Islet precursor cell (in vitro differentiated cells): ENCODE measurements at regions not wholly inside any gene's neighbourhood (a gene's known extent, or its start where the extent isn't known, plus 50 kb on each side); places are given as distances from the start of the nearest gene placed in this dataset.
A peak's percentile ranks its signal among the peaks of the same experiment; 100 is the strongest.

Experiments used
- DNase-seq: peaks from one replicate; pipeline ENCODE4 v3.0.0-alpha.2; 2018

DNA sequence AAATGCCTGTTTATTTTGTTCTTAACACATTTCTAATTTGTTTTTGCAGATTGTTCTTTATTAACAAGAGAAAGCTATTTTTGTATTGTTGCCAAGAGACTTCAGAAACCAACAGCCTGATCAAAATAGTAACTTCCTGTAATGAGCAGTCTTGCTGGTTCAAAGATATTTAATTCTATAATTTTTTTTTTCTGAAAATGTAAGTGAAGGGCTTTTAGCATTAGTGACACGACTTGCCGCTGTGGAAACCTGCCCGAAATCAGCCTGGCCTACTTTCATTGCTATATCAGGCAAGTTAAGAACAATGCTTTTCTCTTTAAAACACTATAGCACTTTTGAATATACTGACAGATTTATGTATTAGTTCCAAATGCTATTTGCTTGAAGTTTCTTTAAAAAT is 374.3 kb downstream of the EFNB2 start:
- no peak for DNase-seq

- peak; percentile 72 for DNase-seq
Measured at GRCh38 chr13:106159295-106160195, 375.9 kb downstream of the EFNB2 start.

- peak; percentile 88 for DNase-seq
Measured at GRCh38 chr13:106156468-106156867, 379.0 kb downstream of the EFNB2 start.

DNA sequence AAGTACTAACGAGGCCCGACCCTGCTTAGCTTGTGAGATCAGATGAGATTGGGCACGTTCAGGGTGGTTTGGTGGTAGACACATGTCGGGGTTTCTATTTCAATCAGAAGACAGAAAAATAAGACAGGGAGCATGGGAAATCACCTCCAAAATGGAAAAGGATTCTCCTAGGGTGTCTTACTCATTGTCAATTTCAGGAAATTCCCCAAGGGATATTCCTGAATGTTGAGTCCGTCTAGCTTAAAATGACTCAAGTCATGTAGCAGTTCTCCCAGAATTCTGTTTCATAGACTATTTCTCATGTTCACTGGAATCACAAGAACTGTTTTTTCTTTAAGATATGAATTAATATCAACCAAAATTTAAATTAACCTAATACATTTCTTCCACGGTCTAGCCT is 380.1 kb downstream of the EFNB2 start:
- no peak for DNase-seq

GRCh38 chr13:106153876-106154275 is 381.6 kb downstream of the EFNB2 start:
- DNase-seq, result no peak

DNA sequence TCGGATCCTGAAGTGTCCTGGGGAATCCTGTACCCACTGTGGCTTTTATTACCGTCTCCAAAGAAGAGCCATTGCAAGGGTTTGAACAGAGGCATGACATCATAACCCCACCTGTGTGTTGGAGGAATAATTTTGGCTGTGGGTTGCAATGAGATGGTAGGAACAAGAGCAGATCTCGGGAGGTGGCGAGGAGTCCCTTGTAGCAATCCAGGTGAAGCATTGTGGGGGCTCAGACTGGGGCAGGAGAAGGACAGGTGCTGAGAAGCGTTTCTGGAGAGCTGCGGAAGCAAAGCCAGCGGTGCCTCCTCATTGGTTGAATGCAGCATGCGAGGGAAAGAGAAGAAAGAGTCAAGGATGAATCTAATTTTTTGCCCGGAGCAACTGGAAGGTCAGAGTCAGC is 382.4 kb downstream of the EFNB2 start:
- DNase-seq, result no peak

- DNase-seq, result no peak
Measured at GRCh38 chr13:106152047-106152446, 383.4 kb downstream of the EFNB2 start.

- DNase-seq, result peak; percentile 92
Measured at GRCh38 chr13:106151056-106151699, 384.3 kb downstream of the EFNB2 start.

GRCh38 chr13:106145997-106146864 is 389.2 kb downstream of the EFNB2 start:
- DNase-seq, result peak; percentile 70

DNA sequence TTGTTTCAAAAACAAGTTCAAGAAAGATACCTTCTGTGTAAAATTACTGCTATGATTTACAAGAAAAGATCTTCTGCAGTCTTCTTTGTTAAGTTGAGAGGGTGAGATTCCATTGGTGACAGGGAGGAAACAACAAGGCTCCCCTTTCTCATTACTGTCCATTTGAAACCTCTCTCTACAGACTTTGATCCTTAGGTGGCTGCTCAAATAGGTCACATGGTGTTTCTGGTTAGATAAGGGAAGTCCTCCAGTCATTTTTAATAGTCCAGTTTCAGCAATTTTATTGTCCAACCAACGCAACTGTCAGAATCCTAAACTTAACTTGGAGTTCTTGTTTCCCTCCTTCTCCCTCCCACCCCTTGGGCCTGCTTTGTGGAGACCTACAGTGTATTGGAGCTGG is 390.4 kb downstream of the EFNB2 start:
- no peak for DNase-seq

- no peak for DNase-seq
Measured at GRCh38 chr13:106143930-106144709, 391.3 kb downstream of the EFNB2 start.

- no peak for DNase-seq
Measured at GRCh38 chr13:106143392-106143791, 392.1 kb downstream of the EFNB2 start.

- no peak for DNase-seq
Measured at GRCh38 chr13:106140476-106140875, 395.0 kb downstream of the EFNB2 start.

GRCh38 chr13:106139942-106140341 is 395.5 kb downstream of the EFNB2 start:
- DNase-seq, result no peak

GRCh38 chr13:106139377-106139776 is 396.1 kb downstream of the EFNB2 start:
- no peak for DNase-seq

DNA sequence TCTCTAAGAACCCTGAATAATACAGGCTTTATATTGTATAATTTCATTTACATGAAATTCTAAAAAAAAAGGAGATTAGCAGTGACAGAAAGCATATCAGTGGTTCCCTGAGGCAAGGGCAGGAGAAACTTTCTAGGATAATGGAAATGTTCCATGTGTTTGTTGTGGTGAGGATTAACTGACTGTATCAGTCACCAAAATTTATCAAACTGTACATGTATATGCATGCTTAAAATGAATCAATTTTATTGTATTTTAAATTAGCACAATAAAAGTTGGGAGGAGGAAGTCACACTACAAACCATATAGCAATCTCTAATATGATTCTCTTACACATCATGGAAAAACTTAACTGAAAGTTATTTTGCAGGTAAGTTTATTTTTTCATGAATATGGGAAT is 396.8 kb downstream of the EFNB2 start:
- no peak for DNase-seq

DNA sequence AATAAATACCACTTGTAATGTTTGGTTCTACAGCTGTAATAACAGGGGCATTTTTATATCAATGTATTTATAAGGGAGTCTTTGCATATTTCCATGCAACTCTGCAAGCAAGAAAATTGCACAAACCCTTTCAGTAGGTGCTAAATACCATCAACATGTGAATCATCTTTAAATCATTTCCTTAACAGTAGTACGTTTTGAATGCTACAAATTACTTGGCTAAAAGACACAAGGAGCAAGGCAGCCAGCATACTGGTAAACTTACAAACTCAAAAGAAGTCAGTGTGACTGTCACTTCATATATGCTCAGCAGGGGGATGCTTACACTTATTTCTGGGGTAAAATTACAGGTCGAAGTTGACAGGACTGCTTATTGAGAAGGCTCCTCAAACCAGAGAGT is 402.4 kb downstream of the EFNB2 start:
- DNase-seq, result no peak

- no peak for DNase-seq
Measured at GRCh38 chr13:106132216-106132615, 403.2 kb downstream of the EFNB2 start.

- DNase-seq, result no peak
Measured at GRCh38 chr13:106129993-106130392, 405.5 kb downstream of the EFNB2 start.

- DNase-seq, result no peak
Measured at GRCh38 chr13:106129273-106129672, 406.2 kb downstream of the EFNB2 start.

- no peak for DNase-seq
Measured at GRCh38 chr13:106122234-106122633, 413.2 kb downstream of the EFNB2 start.

GRCh38 chr13:106121173-106121754 is 414.2 kb downstream of the EFNB2 start:
- no peak for DNase-seq
